HG02798 (cell line): ENCODE measurements at regions not wholly inside any gene's neighbourhood (a gene's known extent, or its start where the extent isn't known, plus 50 kb on each side); places are given as distances from the start of the nearest gene placed in this dataset.
"Not testable (repeated sequence)": the region's sequence is repeated elsewhere in the genome, so short reads cannot be mapped to it uniquely, and the experiment has no call there.

ENCODE experiments used
- ATAC-seq: cut with Tn5 transposase; IDR thresholded peaks from one replicate; pipeline ENCODE4 v1.9.1; 2021; ENCODE audit warnings: mild to moderate bottlenecking; ENCODE audit not compliant: unreplicated experiment, poor library complexity

GRCh38 chr10:29830531-29831512 is 196.1 kb upstream of the SVIL start:
- ATAC-seq, result no peak

- no peak for ATAC-seq
Observed at GRCh38 chr10:29829776-29830175, 195.0 kb upstream of the SVIL start.

GRCh38 chr10:29828956-29829355 is 194.2 kb upstream of the SVIL start:
- no peak for ATAC-seq

- ATAC-seq, result no peak
Observed at GRCh38 chr10:29828440-29828894, 193.7 kb upstream of the SVIL start.

GRCh38 chr10:29827512-29827911 is 192.7 kb upstream of the SVIL start:
- ATAC-seq, result no peak

- no peak for ATAC-seq
Observed at GRCh38 chr10:29826801-29827450, 192.2 kb upstream of the SVIL start.

GRCh38 chr10:29826221-29826620 is 191.4 kb upstream of the SVIL start:
- no peak for ATAC-seq

- no peak for ATAC-seq
Observed at GRCh38 chr10:29823553-29824080, 188.8 kb upstream of the SVIL start.

- ATAC-seq, result no peak
Observed at GRCh38 chr10:29820890-29821461, 186.2 kb upstream of the SVIL start.

GRCh38 chr10:29816801-29817558 is 182.2 kb upstream of the SVIL start:
- ATAC-seq, result no peak

GRCh38 chr10:29815572-29815971 is 180.8 kb upstream of the SVIL start:
- ATAC-seq, result no peak

GRCh38 chr10:29811751-29812427 is 177.1 kb upstream of the SVIL start:
- no peak for ATAC-seq

GRCh38 chr10:29810816-29811215 is 176.0 kb upstream of the SVIL start:
- no peak for ATAC-seq

- ATAC-seq, result not testable (repeated sequence)
Observed at GRCh38 chr10:29810231-29810630, 175.5 kb upstream of the SVIL start.

- no peak for ATAC-seq
Observed at GRCh38 chr10:29809383-29809782, 174.6 kb upstream of the SVIL start.

- no peak for ATAC-seq
Observed at GRCh38 chr10:29807163-29807806, 172.5 kb upstream of the SVIL start.

- no peak for ATAC-seq
Observed at GRCh38 chr10:29806350-29806788, 171.6 kb upstream of the SVIL start.

GRCh38 chr10:29805134-29805723 is 170.5 kb upstream of the SVIL start:
- no peak for ATAC-seq
